T47D (cell line): ENCODE measurements at regions not wholly inside any gene's neighbourhood (a gene's known extent, or its start where the extent isn't known, plus 50 kb on each side); places are given as distances from the start of the nearest gene placed in this dataset.

Source experiments
- DNase-seq, 2 experiments: peaks; one replicate each; pipeline versions ENCODE4 v3.0.0 to v3.0.0-alpha.2; 2011 to 2012; ENCODE audit warnings: low read depth in 1 of 2, low spot score in 1 of 2
- JUND ChIP-seq: IDR thresholded peaks from 2 replicates; pipeline ENCODE4 v1.6.1; 2012; ENCODE audit warnings: low read depth
- in situ Hi-C: cut with HindIII; loops from 2 replicates; pipeline ENCODE4 v1.10.0; 2016; ENCODE audit warnings: low sequenced_read_pairs, low pct_unique_long_range_greater_than_20kb

DNA sequence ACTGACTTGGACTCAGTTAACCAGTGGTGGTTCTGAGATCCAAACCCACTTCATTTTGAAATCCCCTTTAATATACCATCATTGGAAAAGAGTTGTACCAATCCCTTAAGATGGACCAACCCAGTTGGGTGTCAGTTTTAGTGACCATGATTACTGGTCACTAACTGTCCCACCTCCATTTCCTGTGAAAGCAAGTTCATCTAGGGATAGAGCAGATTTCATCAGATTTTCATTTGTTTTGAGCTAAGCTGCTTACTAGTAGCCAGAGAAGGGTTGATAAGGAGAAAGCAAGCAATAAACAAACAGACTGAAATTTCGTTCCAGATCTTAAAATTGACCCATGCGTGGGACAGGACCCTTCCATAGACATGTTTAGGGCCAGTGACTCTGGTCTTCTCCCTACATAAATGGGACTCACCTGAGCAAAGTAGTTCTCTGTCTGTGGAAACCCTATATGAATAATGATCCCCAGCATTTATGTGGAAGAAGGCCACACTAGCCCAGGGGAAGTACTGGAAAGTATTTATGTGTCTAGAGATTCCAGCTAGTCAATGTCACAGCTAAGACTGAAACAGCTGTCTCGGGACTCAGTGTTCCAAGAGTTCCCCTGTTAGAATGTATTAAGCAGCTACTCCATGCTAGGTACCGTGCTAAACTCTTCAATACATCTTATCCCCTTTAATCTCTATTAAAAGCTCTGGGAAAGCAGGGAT lies 196.0 kb upstream of the BCL6 start:
- no peak for TF ChIP-seq JUND
- DNase-seq, result no peak
- in situ Hi-C loops, result no loop called here

DNA sequence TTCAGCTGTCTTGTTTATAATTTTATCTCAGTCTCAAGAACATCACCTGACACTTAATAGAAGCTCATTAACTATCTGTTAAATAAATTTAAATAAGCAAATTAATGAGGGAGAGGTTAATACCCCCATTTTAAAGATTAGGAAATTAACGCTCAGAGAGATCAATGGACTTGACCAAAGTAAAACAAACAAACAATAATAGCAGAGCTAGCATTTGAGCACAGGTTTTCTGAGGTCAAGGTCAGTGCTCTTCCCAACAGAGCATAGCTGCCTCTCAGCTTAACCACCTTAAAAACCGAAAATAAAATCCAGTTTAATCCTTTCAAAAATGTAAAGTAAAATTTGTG lies 196.6 kb upstream of the BCL6 start:
- TF ChIP-seq JUND, result no peak
- in situ Hi-C loops, result no loop called here
- no peak for DNase-seq

DNA sequence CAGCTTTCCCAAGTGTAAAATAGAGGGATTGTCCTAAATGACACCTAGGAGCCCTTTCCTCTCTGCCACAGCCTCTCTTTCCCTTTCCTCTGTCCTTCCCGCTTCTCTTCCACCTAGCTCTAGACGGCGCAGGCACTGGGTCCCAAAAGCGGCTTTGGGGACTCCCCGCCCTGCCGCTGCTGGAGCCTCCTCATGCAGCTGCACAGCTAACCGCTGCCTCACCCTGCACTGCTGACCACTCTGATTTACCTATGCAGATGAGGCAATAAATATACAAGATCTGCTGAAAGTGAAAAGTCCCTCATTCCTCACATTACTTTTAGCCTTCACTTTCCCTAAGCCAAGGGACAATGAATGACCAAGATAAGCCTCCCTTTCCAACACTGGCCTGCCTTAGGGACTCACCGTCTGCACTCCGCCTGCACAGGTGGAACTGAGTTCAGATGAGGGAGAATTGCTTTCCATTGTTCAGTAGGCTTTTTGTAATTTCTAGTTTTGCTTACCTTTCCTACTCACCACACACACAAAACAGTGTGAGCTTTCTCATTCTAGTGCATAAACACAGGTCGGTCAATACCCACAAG lies 197.5 kb upstream of the BCL6 start:
- in situ Hi-C loops, result no loop called here
- no peak for DNase-seq
- TF ChIP-seq JUND, result no peak

DNA sequence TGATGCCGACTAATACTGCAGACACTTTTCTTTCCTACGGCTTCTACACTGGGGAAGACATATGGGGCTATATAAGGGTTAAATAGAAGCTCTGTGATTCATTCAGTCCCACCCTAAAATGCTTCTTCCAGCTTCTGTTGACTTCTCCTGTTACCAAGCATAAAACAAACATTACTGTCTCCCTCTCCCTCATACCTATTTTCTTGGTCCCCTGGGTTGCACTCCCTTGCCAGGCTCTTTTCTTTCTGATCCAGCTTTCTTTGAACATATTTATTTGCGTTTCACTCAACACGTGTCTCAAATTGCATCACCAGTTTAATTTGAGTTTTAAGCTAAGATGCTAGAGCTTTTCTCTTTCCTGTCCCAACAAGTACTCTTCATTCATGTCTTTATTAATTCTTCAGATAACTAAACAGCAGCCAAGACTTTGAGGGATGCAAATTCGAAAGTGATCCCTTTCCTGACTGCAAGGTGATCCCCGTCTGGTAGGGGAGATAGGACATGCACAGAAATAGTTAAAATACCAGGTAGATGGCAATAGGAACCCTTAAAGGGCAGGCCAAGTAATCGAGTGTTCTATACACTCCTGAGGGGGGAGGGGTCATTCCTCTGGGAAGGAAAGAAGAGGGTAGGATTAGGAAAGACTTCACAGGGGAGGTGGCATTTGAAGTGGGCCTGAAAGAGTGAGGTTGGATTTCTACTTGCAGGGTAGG lies 198.6 kb upstream of the BCL6 start:
- DNase-seq, result no peak
- in situ Hi-C loops, result no loop called here
- TF ChIP-seq JUND, result no peak

DNA sequence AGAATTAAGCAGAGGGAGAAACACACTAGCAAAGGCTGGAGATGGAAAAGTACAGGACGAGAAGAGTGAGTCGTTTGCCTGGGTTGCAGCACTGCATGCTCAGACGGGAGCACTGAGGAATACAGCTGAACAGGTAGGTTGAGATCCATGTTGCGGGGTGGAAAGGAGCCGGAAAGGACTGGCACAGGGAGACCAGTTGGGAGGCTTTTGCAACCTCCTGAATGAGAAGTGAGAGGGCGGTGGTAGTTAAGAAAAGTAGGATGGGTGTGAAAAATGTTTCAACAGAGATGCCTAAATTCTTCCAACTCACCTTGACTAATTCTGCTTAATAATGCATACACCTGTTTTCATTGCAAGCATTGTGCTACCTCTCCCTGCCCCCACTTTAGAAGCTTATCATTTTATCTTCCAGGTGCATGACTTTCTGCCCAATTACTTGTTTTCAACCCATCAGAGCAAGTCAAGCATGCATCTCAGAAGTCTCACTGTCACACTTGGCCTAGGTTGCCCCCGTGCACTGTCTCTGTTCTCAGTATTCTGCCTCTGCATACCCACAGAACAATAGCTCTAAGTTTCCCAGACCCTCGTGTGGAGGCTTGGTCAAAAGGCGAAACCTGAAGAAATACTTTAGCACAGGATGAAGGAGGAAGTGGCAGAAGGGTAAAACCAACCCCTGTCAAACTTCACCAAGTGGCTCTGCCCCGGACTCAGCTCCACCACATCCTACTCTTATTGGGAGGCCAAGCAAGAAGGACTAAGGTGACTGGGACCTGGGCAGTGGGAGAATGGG lies 199.3 kb upstream of the BCL6 start:
- in situ Hi-C loops, result no loop called here
- no peak for DNase-seq
- no peak for TF ChIP-seq JUND

DNA sequence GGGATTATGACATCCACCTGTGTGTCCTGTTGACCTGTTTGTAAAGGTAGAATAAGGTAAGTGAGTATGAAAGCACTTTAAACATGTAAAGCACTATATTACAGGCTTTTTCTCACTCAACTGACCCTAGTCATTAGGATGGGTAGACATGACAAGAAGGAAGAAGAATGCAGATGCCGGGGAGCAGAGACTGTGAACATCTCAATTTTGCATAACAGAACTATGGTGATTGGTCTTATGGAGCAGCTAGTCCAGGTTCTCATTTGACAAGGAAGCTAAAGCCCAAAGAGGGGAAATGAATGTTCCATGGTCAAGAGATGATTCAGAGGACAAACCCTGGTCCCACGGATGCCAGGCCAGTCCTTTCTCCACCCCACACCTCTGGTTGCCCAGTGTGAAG lies 200.1 kb upstream of the BCL6 start:
- in situ Hi-C loops, result no loop called here
- TF ChIP-seq JUND, result no peak
- no peak for DNase-seq

DNA sequence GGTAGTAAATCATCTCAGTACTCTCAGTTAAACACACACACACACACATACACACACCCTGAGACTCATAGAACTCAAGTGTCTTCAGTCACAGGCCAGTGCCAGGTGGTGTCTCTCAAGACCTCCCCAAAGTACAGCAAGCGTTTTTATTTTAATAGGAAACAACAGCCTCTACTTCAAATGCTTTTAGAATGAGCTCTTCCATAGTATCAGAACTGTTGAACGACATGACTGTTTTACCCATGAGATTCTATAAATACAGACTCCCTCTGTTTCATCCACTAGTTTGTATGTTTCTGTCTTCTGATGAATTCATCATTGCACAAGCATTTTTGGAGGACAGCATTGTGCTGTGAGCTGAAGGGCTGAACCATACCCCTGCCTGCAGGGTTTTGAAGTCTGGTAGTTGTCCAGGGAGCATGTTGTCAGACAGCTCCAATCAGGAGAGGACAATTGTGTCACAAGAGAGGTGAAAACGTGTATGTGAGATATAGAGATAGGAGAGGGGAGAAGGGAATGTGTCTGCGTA lies 201.0 kb upstream of the BCL6 start:
- in situ Hi-C loops, result no loop called here
- no peak for DNase-seq
- TF ChIP-seq JUND, result no peak

DNA sequence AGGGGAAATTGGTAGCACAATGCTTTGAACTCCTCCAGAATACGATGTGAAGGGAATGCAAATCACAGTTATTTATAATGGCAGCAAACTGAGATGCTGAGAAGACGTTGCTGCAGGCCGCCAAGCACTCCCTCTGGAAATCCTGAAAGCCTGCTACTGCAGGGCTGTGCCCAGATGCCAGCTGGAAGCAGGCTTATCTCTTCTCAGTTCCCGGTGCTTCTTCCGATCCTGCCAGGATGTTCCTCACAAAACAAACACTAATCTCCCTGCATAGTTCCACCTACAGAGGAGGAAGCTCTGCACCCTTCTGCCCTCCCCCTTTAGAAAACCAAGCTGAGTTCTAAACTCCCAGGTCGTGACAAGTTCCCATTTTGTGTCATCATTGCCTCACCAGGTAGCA lies 201.7 kb upstream of the BCL6 start:
- in situ Hi-C loops, result no loop called here
- no peak for DNase-seq
- no peak for TF ChIP-seq JUND

DNA sequence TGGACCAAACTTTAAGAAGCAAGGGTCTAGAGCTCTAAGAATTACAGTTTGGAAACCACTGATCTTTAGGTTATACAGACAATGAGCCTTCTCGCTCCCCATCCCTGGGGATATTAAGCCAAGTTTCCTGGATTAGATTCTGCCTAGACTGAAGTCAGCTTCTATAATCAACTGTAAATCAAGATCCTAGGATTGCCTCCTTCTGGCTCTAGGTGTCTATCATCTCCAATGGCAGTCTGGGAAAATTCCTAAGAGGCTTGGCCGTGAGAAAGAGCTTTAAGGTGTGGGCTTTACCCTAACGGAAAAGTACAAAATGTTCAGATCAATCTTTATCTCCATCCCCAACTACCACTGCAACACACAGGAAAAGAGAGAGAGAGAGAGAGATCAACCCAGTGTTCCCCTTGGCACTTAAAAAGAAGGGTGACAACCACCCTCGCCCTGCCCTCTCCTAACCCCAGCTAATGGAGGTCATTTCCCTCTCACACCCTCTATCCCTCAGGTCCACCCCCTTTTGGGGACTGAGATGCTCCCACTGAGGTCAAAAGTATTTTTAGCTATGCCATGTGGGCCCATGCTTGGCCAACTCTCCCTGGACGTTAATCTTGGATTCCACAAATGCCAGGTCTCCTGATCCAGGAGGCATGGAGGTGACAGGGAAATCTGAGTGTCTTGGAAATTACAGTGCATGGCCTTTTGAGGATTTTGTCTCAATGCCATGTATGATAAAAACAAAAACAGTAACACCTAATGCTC lies 202.8 kb upstream of the BCL6 start:
- in situ Hi-C loops, result no loop called here
- TF ChIP-seq JUND, result no peak
- no peak for DNase-seq

DNA sequence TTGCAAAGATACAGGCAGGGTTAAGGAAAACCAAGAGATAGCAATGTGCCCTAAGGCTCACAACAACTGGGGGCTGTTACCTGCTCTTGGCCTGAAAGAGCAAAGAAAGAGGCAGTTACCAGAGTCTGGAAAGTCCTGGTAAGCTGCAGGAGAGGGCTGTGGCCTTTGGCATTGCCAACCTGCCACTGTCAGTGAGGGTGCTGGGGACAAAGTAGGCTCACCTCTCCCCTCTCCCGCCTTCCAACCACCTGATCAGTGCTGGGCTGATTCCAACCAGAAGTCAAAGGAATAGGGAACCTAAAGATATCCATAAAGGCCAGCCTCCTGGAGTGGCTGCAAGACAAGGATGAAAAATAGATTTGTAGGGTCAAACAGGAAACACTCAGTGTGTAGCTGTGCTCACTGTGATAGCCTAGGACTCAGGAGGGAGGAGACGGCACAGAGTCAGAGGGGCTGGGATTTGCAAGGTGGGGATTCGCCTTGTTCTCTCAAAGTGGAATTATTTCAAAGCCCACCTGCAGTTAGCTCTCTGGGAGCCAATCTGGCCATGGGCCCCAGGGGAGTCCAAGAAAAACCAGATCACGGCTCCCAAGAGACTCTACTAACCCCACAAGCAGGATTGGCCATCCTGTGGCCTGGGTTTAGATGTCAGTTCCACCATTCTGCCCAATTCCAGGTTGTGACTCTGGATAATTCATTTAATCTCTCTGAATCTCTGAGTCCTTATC lies 204.0 kb upstream of the BCL6 start:
- DNase-seq, result no peak
- in situ Hi-C loops, result no loop called here
- no peak for TF ChIP-seq JUND

DNA sequence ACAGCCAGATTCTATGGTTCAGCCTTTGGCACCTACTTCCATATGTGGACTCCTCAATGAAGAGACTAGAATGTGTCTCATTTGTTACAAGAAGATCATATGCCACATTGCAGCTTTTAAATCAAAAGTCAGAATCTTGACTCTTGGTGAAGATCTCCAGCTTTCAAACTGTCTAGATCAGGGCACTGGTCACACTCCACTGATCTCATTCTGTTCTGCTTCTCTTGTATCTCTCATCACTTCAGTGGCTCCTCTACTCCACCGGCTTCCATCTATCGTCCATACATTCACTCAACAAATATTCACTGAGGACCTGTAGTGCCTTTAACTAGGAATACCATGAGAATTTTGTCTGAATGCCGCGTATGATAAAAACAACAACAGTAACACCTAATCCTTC lies 203.3 kb upstream of the LPP start:
- TF ChIP-seq JUND, result no peak
- DNase-seq, result no peak
- in situ Hi-C loops, result no loop called here
